Upper lobe of left lung (tissue), 4 donors: ENCODE measurements at regions not wholly inside any gene's neighbourhood (a gene's known extent, or its start where the extent isn't known, plus 50 kb on each side); places are given as distances from the start of the nearest gene placed in this dataset.

Source experiments
- CTCF ChIP-seq, 6 experiments: fragments of 450-650 bp in 4 of 6; fragments of 200-600 bp in 2 of 6; sonication (generic) in 2 of 6; IDR thresholded peaks; one replicate each; pipeline ENCODE4 v1.5.1; 2016 to 2019; ENCODE audit warnings: antibody characterized with exemption in 6 of 6
- POLR2A ChIP-seq, 4 donors: fragments of 450-650 bp; IDR thresholded peaks; one replicate each; pipeline ENCODE4 v1.5.1; 2016 to 2017; ENCODE audit warnings: antibody characterized with exemption in 4 of 4, mild to moderate bottlenecking in 2 of 4

GRCh38 chr2:204363513-204363912, 181.8 kb upstream of the PARD3B start:
- no peak for TF ChIP-seq CTCF (IDR thresholded peaks at IDR 0.05)
- TF ChIP-seq POLR2A (IDR thresholded peaks at IDR 0.05): no peak
